GM19351 (cell line): ENCODE measurements at regions not wholly inside any gene's neighbourhood (a gene's known extent, or its start where the extent isn't known, plus 50 kb on each side); places are given as distances from the start of the nearest gene placed in this dataset.
"Not testable (repeated sequence)": the region's sequence is repeated elsewhere in the genome, so short reads cannot be mapped to it uniquely, and the experiment has no call there.

Source experiments
- ATAC-seq: cut with Tn5 transposase; IDR thresholded peaks from one replicate; pipeline ENCODE4 v1.9.1; 2021; ENCODE audit warnings: mild to moderate bottlenecking, moderate library complexity; ENCODE audit not compliant: unreplicated experiment

DNA sequence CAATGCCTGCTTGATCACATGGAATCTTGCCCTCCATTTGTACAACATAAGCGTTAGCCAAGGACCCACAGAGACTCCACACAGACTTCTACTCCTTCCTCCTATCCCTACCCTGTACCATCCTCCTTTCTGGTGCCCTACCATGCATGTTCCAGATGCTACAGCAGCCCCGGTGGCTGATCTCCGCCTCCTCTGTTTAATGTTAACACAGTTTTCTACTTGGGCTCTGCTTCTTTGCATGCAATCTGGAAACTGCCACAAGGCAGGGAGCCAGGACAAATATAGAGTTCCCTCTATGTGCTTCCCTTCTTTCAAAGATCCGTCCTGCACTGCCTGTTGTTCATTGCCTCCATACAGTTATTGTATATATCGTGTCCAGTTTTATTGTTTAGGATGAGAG is 368.6 kb upstream of the TENM3 start:
- ATAC-seq = no peak

DNA sequence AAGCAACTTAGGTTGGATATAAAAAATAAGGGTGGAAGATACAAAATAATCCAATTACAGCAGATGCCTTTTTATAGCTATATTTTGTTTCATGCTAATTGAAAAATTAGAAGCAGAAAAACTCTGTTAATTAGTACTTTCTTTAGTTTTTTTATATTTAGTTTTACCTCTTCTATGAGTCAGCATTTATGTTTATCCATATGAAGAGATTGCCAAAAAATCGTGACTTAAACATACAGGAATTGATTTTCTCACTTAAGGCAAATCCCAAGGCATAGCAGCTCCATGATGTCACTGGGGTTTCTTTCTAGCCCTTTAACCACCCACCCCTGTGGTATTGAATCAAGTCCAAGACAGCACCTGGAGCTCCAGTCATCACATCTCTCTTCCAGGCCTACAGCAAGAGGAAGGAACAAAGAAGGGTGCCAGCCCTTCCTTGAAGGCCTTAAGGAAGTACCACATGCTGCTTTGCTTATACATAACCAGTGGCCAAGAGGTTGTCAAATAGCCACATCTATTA is 365.8 kb upstream of the TENM3 start:
- no peak for ATAC-seq

DNA sequence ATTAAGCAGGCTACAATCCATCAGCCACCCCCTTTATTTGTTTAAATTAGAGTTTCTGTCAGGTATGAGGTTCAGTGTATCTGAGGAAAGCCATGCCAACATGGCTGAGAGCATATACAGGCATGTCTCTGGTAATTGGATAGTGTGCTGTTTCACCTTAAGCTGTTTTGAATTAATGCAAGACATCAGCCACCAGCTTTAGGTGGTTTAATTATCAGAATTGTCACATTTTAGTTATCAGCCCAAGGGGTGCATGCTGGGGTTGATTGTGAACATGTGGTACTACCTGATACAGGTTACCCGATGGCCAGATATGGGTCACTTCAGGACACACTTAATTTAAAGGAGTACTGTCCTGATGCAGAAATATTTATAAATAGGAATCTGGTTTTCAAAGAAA is 353.2 kb upstream of the TENM3 start:
- no peak for ATAC-seq

DNA sequence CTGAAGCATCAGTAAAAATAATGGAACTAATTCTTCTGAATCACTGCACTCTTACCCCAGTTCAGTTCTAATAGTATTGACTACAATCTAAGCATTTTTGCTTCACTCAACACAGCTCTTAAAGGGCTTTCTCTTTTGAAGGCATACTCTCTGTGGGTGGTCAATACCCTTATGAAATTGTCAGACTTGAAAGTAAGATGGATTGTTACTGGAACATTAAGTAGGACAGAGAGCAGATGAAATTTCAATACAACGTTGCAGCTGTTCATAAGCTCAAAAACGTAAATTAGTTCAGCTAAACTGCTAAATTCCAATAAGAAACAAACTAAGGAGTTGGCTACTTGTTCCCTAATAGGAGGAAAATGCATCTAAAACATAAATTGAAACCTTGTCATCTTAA is 352.3 kb upstream of the TENM3 start:
- ATAC-seq = no peak

DNA sequence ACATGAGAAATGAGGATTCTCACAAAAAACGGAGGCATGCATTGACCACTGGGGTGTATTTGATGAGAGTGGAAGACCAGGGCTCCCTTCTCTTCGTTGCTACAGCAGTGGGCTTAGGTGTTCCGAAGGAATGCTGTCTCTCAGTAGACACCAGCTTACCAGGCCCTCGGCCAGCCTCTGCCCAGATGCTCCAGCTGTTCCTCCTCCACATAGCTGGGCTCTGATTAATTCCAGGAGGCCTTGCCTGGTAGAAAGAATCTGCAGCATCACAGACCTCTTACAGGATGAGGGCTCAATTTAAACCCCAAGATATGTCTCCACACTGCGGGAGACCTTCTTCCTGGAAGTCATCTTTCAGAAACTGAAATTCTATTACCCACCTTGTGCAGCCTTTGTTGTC is 346.6 kb upstream of the TENM3 start:
- no peak for ATAC-seq

DNA sequence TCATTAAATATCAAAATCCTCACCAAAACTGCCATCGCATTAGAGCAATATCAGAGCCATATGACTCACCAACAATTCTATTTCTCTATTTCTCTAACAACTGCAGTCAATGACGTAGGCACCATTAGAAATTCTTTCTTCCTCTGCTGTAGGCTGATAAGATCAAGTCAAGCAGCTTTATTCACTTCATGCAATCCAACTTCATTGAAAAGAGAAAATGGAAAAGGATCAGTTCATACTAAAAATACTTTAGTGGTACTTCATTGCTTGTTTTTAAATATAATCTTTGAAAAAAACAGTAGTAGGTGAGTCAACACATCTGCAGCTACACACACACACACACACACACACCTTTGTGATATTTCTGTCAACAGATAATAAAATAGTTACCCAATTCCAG is 345.3 kb upstream of the TENM3 start:
- no peak for ATAC-seq

DNA sequence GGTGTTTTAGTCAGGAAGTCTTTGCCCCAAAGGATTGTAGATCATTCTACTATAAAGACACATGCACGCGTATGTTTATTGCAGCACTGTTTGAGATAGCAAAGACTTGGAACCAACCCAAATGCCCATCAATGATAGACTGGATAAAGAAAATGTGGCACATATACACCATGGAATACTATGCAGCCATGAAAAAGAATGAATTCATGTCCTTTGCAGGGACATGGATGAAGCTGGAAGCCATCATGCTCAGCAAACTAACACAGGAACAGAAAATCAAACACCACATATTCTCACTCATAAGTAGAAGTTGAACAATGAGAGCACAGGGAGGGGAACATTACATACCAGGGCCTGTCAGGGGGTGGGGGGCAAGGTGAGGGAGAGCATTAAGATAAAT is 340.8 kb upstream of the TENM3 start:
- not testable (repeated sequence) for ATAC-seq

DNA sequence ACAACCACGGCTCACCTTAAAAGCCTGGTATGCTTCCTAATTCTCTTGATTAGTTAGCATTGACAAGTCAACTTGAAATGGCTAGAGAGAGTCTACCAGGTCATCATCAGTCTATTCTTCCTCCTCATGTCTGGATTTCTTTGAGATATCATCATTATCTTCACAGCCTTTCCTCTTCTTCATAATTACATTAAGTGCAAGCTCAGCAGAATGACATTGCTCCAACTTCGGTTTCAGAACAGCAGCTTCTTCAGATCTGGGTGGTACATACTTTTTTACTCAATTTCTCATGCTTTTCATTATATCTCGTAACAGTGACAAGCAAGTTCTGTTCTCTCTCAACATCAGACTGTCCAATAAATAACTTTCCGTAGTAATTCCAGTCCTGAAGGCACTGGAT is 337.5 kb upstream of the TENM3 start:
- no peak for ATAC-seq

DNA sequence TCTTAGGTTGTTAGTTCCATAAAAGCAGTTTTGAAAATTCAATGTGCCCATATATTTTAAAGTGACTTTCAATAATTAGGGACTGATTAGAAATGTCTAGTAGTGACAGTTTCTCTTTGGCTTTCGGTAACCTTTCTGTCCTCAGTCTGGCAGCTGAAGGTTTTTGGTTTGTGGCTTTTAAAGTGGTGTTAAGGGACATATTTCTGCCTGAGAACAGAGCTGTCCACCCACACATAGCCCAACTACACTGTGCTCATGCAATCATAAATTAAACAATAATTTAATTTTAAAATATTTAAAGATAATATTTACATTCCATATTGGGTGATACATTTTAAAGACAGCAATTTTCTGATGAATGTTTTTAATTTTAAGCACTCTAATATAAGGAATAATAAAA is 335.0 kb upstream of the TENM3 start:
- no peak for ATAC-seq

DNA sequence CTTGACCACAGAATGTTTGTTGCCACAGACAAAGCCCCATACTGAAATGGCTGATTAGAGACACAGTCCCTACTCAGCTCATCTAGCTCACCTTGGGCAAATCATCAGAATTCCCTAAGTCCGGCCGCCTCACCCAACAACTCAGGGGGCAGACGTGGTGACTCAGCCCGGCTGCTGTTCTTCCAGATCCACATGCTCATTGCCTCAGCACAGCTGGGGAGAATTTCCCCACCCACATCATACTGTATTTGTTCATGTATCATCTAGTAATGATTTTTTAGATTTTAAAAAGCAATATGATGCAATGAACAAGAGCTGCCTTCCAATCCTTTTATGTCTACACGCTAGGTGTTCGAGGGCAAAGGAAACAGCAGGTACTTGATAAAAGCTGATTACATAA is 333.8 kb upstream of the TENM3 start:
- ATAC-seq = no peak

DNA sequence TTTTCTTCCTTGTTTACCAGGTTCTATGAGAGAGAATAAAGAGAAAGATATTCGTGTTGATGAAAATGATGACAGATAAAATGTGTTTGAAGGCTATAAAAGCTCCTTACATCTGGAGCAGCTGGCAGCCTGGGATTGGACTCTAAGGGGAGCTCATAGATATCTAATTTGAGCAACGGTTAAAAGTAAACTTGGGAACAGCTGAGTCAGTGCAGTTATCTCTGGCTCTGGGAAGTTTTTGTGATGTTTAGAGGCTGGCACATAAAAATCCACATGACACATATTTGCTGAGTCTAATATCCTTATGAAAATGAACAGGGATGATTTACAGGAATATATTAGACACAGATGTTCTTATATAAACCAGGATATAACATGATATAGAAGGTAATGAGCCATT is 331.8 kb upstream of the TENM3 start:
- ATAC-seq = no peak

DNA sequence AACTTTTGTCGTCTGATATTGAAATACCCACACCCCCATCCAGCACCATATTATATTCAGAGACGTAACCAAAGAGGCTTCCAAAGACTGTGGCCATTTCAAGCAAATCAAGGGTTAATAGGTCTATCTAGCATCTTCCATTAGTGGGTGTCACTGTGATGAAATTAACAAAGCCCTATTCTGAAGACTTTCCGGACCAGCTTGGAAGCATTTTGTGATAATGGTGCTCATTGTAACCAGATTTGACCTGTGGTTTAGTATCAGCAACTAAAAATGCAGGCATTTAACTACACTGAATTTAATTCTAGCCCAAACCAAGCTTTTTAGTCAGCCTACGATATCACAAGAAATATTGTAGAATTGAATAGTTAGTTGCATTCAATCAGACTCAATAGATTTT is 309.7 kb upstream of the TENM3 start:
- ATAC-seq = no peak

DNA sequence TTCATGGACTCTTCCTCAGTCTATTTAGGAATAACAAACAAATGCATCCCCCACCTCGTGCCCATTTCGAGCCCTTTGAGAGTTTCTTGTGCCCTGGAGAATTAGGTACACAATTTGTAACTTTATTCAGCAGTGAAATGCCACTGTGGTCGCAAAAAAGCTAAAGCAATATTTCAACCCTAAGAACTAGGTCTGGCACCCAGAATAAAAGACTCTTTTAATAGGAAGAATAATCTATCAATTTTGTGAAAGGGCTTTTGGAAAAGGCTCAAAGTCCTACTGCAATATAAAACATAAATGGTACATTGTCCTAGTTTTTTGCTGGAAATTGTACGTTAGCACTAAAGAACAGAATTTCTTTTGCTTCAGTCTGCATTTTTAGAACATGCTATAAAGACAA is 304.6 kb upstream of the TENM3 start:
- no peak for ATAC-seq

DNA sequence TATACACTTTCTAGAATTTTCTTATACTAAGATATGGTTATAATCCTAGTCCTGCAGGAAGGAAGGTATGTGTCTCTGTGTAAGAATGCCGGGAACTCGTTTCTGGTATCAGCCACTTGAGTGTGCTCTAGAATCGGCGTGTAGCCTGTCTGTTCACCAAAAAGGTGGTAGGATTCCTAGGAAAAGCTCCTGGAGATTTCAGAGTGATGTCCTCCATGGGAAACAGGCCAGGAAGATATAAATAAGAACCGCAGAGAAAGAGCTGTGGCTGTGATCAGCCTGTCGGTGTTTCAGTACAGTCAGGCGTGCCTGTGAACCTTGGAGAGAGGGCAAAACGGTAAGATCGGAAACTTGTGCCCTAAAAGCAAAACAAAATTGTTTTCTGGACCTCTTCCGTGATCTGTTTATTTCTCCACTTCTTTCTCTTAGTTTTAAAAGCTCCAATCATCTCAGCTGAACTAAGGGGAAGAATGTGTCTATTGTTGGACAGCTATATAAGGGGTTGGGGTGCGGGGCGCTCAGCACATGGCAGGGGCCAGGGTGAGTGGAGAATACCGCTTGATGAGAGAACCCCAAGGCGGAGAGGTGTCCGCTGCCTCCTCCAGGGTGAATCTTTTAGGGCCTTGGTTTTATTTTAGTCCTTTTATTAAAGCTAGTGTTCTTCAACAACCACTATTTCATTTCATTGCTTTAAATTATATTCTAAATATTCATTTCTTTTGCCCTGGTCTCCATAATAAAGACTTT is 303.8 kb upstream of the TENM3 start:
- no peak for ATAC-seq

DNA sequence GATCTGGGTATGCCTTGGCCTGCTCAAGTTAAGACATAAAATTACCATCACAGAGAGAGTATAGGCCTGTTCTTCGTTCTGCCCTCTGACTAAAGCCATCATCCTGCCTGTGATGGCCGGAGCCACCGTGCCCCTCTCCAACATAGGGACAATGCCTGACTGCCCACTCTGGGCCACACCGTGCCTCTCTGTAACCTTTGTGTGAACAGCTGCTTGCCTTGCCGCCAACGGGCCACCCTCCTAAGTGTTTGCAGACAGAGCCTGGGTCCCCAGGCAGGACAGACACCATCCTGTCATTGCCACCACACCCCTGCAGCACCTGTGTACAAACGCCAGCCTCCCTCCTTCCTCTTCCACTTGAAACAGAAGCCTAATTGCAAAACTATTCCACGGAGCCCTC is 298.7 kb upstream of the TENM3 start:
- no peak for ATAC-seq

DNA sequence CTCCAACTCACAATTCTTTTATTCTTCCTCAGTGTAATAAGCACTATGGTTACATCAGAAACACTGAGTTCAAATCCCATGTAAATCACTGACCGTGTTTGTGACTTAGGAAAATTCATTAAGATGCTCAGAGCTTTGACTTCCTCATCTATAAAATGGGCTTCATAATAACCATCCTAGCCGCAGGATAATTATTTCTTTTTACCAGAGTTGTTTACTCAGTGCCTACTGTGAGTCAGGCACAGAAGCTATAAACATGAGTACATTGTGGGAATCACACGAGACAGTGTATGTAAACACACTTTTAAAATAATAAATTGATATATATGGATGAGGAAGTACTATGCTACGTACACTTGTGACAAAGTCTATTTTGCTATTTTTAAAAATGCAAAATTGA is 296.3 kb upstream of the TENM3 start:
- ATAC-seq = no peak

DNA sequence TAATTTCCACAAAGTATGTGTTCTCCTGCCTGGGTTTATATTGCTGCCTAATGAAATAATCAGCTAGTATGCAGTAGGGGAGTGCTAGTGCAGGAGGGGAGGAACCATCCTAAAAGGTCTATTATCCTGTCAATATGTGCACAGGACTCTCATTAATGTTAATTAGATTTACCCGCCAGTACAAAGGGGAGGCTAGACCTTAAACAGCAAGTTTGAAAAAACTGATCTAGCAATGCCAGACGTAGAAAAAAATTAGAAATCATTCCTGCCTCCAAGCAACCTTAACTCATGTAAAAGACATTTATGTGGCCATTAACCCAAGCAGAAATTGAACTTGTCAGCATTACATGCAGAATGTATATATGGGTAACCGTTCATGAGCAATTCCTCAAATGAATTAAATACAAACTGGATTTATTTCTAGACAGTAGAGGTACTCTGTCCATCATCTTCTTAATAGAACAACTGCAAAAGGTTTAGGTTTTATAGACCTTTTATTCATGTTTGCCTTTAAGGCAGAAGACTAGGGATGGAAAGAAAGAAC is 294.3 kb upstream of the TENM3 start:
- no peak for ATAC-seq

DNA sequence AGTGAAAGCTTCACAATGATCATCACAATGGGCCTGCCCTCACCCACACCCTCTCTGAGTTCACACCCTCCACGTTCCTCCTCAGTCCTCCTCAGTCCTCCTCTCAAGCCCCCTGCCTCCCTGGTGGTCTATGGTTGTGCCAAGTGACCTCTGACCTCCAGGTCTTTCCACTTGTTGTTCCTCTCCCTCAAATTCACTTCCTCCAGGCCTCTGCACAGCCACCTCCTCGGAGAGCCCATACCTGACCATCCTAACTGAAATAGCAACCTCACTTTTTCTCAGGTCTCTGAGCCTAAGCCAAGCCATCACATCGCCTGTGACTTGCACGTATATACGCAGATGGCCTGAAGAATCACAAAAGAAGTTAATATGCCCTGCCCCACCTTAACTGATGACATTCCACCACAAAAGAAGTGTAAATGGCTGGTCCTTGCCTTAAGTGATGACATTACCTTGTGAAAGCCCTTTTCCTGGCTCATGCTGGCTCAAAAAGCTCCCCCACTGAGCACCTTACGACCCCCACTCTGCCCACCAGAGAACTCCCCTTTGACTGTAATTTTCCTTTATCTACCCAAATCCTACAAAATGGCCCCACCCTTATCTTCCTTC is 293.4 kb upstream of the TENM3 start:
- ATAC-seq = no peak

DNA sequence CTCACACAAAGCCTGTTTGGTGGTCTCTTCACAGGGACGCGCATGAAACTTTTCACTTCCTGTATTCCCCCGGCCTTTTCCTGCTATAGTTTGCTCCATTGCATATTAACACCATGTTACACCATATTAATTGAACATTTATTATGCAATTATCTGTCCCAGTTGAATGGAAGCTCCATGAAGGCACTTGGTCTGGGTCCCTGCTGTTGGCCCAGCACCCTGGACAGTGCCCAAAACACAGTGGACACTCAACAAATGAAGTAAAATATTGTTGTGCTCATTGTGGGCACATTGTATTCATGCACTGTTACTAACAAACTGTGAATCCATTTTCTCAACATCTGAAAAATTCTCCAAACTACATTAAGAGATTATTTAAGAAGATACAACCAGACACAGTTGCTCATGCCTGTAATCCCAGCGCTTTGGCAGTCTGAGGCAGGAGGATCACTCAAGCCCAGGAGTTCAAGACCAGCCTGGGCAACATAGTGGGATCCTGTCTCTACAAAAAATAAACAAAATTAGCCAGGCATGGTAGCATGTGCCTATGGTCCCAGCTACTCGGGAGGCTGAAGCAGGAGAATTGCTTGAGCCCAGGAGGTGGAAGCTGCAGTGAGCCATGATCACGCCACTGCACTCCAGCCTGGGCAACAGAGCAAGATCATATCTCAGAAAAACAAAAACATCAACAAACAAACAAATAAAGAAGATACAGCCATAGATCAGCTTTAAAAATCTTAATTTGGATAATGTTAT is 292.7 kb upstream of the TENM3 start:
- no peak for ATAC-seq

DNA sequence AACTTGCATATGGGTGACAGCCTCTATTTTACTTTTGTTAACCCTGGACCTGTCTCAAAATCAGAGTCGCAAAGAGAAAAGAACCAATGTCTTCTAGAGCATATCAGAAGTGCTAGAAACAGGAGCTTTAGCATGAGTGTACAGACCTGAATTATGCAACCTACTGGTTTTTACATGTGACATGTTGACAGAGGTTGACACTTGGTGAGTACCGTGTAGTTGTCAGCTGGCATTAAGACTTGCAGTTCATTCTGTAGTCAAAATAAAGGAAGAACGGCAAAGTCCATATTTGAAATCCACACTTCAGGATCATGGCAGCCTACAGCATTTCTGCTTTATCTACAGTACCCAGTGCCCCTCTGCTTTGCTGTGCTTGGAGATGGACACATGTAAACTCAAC is 291.9 kb upstream of the TENM3 start:
- ATAC-seq = no peak

DNA sequence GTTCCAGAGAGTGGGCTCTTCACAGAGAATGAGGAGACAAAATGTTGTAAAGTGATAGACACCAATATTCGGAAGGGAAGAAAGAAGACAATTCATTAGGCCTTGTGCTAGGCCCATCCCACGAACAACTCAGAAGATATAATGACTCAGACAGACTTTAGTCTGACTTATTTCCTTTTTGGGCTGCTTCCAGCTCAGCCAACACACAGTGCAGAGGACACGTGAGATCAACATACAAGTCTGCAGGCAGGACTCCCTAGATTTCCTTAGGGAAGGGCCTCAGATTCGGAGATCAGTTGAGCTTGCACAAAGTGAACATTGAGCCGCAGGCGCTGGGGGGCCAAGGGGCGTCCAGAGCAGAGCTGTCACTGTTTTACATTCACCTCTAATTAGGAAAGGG is 290.7 kb upstream of the TENM3 start:
- ATAC-seq = no peak

DNA sequence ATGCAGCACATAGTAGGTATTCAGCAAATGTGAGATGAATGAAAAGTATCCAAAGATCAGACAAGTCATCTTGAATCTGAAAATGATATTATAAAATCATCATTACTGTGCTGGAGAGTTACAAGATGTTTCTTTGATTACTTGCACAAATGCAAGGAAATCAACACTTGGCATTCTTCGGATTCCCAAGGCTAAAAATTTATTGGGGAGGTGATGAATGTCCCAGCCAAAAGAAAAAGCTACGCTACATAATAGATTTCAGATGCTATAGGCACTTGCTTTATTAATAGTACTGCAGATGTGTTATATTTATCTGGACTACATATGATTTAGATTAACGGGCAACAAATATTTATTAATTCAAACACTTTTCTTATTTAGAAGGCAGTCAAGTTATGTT is 286.7 kb upstream of the TENM3 start:
- ATAC-seq = no peak
